Hepatocyte (in vitro differentiated cells): ENCODE measurements at regions not wholly inside any gene's neighbourhood (a gene's known extent, or its start where the extent isn't known, plus 50 kb on each side); places are given as distances from the start of the nearest gene placed in this dataset.

ENCODE experiments used
- EZH2 ChIP-seq: fragments of 200-600 bp; sonication (generic); IDR thresholded peaks from 2 replicates; pipeline ENCODE4 v1.6.1; 2016; ENCODE audit warnings: antibody characterized with exemption, mild to moderate bottlenecking, borderline replicate concordance
- EZH2phosphoT487 ChIP-seq: fragments of 200-600 bp; sonication (generic); IDR thresholded peaks from one replicate; pipeline ENCODE4 v1.6.1; 2018; ENCODE audit warnings: antibody characterized with exemption, mild to moderate bottlenecking, low read depth, moderate library complexity; ENCODE audit not compliant: unreplicated experiment, severe bottlenecking
- TF ChIP-seq, protein P1 (sequence below): fragments of 200-600 bp; sonication (generic); IDR thresholded peaks from 2 replicates; pipeline ENCODE4 v1.5.1; 2016; ENCODE audit warnings: antibody characterized with exemption, mild to moderate bottlenecking; ENCODE audit not compliant: poor library complexity

DNA sequence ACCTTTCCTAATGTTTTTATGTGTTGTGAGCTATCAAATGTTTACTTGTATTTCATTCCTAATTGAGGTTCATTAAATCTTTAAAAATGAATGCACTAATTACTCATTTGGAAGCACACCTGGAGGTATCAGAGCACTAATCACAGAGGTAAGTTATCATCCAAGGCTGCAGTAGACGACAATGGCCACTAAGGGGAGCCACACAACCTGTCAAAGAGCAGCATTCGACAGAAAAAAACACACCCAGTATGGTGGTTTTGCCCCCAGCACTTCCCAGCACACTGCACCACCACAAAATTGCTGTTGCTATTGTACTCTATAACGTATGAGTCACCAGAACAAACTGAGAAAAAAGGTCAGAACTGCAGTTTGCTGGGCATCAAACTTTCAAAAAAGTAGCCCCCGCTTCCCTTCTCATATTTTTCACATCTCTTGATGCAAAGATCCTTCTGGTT, 205.9 kb upstream of the IGF1R start:
- TF ChIP-seq, protein P1, sequence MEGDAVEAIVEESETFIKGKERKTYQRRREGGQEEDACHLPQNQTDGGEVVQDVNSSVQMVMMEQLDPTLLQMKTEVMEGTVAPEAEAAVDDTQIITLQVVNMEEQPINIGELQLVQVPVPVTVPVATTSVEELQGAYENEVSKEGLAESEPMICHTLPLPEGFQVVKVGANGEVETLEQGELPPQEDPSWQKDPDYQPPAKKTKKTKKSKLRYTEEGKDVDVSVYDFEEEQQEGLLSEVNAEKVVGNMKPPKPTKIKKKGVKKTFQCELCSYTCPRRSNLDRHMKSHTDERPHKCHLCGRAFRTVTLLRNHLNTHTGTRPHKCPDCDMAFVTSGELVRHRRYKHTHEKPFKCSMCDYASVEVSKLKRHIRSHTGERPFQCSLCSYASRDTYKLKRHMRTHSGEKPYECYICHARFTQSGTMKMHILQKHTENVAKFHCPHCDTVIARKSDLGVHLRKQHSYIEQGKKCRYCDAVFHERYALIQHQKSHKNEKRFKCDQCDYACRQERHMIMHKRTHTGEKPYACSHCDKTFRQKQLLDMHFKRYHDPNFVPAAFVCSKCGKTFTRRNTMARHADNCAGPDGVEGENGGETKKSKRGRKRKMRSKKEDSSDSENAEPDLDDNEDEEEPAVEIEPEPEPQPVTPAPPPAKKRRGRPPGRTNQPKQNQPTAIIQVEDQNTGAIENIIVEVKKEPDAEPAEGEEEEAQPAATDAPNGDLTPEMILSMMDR, result peak; percentile 89
- no peak for TF ChIP-seq EZH2
- TF ChIP-seq EZH2phosphoT487, result no peak
